ENCODE measurements at regions not wholly inside any gene's neighbourhood (a gene's known extent, or its start where the extent isn't known, plus 50 kb on each side); places are given as distances from the start of the nearest gene placed in this dataset.

DNA sequence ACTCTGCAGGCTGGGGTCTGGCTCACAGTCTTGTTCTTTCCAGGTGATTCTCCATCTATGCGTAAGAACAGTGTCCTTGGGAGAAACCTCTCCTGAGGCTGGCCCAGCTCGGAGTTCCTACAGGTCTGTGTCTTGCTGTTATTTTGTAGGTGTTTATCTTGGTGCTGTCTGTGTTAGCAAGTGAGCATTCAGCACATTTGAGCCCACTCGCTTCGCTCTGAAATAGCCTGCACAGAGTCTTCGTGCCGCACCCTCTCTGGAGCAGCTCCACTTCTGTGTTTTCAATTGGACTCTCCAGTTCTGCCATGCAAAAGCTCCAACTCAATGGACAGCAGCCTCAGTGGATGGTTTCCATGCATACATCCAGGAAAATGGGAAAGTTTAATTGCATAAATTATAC lies 378.2 kb upstream of the ST6GAL2 start:
- TF ChIP-seq PHF8 (IDR thresholded peaks at IDR 0.05; ENCODE audit: borderline replicate concordance, low read length) (no peak), CTCF (IDR thresholded peaks at IDR 0.05 in 2 of 3, conservative IDR thresholded peaks at IDR 0.05 in 1 of 3; ENCODE audit: insufficient read depth in 2 of 3, low read depth in 1 of 3, low read length in 3 of 3) (no peak), RFX5 (IDR thresholded peaks at IDR 0.05; ENCODE audit: low read depth, low read length) (no peak), TBL1XR1 (IDR thresholded peaks at IDR 0.05; ENCODE audit: low read length in 2 of 2) (no peak)
- TF ChIP-seq, protein P1, sequence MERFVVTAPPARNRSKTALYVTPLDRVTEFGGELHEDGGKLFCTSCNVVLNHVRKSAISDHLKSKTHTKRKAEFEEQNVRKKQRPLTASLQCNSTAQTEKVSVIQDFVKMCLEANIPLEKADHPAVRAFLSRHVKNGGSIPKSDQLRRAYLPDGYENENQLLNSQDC (CRISPR knock-in tag; IDR thresholded peaks at IDR 0.05): no peak
- TF ChIP-seq, protein P2, sequence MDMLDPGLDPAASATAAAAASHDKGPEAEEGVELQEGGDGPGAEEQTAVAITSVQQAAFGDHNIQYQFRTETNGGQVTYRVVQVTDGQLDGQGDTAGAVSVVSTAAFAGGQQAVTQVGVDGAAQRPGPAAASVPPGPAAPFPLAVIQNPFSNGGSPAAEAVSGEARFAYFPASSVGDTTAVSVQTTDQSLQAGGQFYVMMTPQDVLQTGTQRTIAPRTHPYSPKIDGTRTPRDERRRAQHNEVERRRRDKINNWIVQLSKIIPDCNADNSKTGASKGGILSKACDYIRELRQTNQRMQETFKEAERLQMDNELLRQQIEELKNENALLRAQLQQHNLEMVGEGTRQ (CRISPR knock-in tag; IDR thresholded peaks at IDR 0.05): no peak

Data from K562 (cell line).